WTC11 (cell line): ENCODE measurements at regions not wholly inside any gene's neighbourhood (a gene's known extent, or its start where the extent isn't known, plus 50 kb on each side); places are given as distances from the start of the nearest gene placed in this dataset.

Source experiments
- NFYB ChIP-seq: sonication (generic); formaldehyde crosslinking; conservative IDR thresholded peaks from 2 replicates; pipeline ENCODE4 v1.8.0; 2022; ENCODE audit warnings: low read depth, missing genetic modification reagents
- OVOL2 ChIP-seq: fragments of 250-450 bp; sonication (Bioruptor Pico); IDR thresholded peaks from 2 replicates; pipeline ENCODE4 v1.9.0; 2021; ENCODE audit warnings: mild to moderate bottlenecking, borderline replicate concordance
- TF ChIP-seq, protein P1 (sequence below): sonication (generic); formaldehyde crosslinking; IDR thresholded peaks from 2 replicates; pipeline ENCODE4 v1.8.0; 2022; ENCODE audit warnings: mild to moderate bottlenecking, missing genetic modification reagents
- TF ChIP-seq, protein P2 (sequence below): fragments of 200-600 bp; IDR thresholded peaks from 2 replicates; pipeline ENCODE4 v1.8.0; 2022; ENCODE audit warnings: antibody characterized with exemption

DNA sequence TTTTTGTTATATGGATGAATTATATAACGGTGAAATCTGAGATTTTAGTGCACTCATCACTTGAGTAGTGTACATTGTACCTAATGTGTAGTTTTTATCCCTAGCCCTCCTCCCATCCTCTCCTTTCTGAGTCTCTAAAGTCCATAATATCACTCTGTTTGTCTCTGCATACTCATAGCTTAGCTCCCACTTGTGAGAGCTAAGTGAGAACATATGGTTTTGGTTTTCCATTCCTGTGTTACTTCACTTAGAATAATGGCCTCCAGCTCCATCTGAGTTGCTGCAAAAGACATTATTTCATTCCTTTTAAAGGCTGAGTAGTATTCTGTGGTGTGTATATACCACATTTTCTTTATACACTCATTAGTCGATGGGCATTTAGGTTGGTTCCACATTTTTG is 94.0 kb downstream of the SLC10A2 start:
- no peak for TF ChIP-seq OVOL2 (CRISPR knock-in tag)
- no peak for TF ChIP-seq NFYB (CRISPR knock-in tag)
- TF ChIP-seq, protein P1, sequence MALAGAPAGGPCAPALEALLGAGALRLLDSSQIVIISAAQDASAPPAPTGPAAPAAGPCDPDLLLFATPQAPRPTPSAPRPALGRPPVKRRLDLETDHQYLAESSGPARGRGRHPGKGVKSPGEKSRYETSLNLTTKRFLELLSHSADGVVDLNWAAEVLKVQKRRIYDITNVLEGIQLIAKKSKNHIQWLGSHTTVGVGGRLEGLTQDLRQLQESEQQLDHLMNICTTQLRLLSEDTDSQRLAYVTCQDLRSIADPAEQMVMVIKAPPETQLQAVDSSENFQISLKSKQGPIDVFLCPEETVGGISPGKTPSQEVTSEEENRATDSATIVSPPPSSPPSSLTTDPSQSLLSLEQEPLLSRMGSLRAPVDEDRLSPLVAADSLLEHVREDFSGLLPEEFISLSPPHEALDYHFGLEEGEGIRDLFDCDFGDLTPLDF (CRISPR knock-in tag), result no peak
- TF ChIP-seq, protein P2, sequence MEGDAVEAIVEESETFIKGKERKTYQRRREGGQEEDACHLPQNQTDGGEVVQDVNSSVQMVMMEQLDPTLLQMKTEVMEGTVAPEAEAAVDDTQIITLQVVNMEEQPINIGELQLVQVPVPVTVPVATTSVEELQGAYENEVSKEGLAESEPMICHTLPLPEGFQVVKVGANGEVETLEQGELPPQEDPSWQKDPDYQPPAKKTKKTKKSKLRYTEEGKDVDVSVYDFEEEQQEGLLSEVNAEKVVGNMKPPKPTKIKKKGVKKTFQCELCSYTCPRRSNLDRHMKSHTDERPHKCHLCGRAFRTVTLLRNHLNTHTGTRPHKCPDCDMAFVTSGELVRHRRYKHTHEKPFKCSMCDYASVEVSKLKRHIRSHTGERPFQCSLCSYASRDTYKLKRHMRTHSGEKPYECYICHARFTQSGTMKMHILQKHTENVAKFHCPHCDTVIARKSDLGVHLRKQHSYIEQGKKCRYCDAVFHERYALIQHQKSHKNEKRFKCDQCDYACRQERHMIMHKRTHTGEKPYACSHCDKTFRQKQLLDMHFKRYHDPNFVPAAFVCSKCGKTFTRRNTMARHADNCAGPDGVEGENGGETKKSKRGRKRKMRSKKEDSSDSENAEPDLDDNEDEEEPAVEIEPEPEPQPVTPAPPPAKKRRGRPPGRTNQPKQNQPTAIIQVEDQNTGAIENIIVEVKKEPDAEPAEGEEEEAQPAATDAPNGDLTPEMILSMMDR, result no peak
